ENCODE measurements at regions not wholly inside any gene's neighbourhood (a gene's known extent, or its start where the extent isn't known, plus 50 kb on each side); places are given as distances from the start of the nearest gene placed in this dataset.

- H3K27me3 ChIP-seq = no peaks in the 10 kb centered on the region
- H3K9me3 ChIP-seq = no peaks in the 10 kb centered on the region
- no peaks in the 10 kb centered on the region for H3K4me1 ChIP-seq
- H3K36me3 ChIP-seq = no peaks in the 10 kb centered on the region
- no peak overlapping the region for H3K27ac ChIP-seq
- peak in 1 of 2 donors; percentile 3 for DNase-seq (ENCODE audit: extremely low spot score in 2 of 2)
- no peak for TF ChIP-seq POLR2AphosphoS5 (IDR thresholded peaks at IDR 0.05; ENCODE audit: insufficient read depth in 1 of 2, low read depth in 1 of 2)
- no peak overlapping the region for H3K4me3 ChIP-seq
- intact Hi-C loops (cut with DNase I) = no loop called here
Observed at GRCh38 chr16:50861970-50862411, 120.1 kb downstream of the CYLD start.

GRCh38 chr16:50861451-50861850 lies 119.6 kb downstream of the CYLD start:
- Histone ChIP-seq H3K27me3 (no peaks in the 10 kb centered on the region), H3K4me1 (no peaks in the 10 kb centered on the region), H3K4me3 (no peak overlapping the region), H3K27ac (no peak overlapping the region), H3K36me3 (no peaks in the 10 kb centered on the region), H3K9me3 (no peaks in the 10 kb centered on the region)
- DNase-seq (ENCODE audit: extremely low spot score in 2 of 2) = peak; percentile 37 to 55
- TF ChIP-seq POLR2AphosphoS5 (IDR thresholded peaks at IDR 0.05; ENCODE audit: insufficient read depth in 1 of 2, low read depth in 1 of 2) (no peak), POLR2A (IDR thresholded peaks at IDR 0.05) (no peak)
- TF ChIP-seq, protein P1, sequence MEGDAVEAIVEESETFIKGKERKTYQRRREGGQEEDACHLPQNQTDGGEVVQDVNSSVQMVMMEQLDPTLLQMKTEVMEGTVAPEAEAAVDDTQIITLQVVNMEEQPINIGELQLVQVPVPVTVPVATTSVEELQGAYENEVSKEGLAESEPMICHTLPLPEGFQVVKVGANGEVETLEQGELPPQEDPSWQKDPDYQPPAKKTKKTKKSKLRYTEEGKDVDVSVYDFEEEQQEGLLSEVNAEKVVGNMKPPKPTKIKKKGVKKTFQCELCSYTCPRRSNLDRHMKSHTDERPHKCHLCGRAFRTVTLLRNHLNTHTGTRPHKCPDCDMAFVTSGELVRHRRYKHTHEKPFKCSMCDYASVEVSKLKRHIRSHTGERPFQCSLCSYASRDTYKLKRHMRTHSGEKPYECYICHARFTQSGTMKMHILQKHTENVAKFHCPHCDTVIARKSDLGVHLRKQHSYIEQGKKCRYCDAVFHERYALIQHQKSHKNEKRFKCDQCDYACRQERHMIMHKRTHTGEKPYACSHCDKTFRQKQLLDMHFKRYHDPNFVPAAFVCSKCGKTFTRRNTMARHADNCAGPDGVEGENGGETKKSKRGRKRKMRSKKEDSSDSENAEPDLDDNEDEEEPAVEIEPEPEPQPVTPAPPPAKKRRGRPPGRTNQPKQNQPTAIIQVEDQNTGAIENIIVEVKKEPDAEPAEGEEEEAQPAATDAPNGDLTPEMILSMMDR (IDR thresholded peaks at IDR 0.05) = no peak
- intact Hi-C loops (cut with DNase I) = no loop called here

DNA sequence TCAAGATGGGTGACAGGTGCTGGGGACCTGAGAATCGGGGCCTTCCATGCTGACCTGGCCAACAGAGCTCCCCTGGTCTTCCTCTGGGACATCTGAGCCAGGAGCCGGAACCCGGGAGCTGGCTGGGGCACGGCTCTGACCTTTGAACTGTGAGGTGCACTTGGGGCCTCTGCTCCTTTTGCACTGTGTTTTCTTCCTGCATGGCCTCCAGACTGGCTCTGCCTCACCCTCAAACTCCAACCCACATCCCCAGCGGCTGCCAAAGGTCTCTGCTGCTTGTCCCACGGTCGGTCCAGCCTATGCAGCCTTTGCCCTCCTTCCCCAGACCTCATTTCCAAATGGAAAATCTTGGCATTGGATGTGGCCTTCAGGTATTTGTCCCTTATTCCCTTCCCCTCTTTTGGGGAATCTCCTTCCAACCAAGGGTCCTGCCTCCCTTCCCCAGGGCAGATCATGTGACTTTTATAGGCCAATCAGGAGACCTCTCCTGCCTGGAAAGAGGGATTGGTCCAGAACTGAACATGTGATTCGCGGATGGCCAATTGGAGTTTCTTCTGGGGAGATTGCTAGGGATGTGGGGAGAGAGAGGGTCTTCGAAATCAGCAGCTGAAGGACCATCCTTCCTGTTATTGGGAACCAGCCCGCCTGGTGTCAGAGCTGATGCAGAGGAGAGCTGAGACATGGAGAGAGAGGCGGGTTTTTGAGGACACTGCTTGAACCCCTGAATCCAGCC lies 117.9 kb downstream of the CYLD start:
- Histone ChIP-seq H3K27me3 (no peaks in the 10 kb centered on the region), H3K36me3 (no peaks in the 10 kb centered on the region), H3K27ac (no peak overlapping the region), H3K4me1 (no peaks in the 10 kb centered on the region), H3K4me3 (no peak overlapping the region), H3K9me3 (no peaks in the 10 kb centered on the region)
- intact Hi-C loops (cut with DNase I) = no loop called here
- DNase-seq (ENCODE audit: extremely low spot score in 2 of 2) = peak; percentile 82
- TF ChIP-seq POLR2A (IDR thresholded peaks at IDR 0.05) = no peak
- TF ChIP-seq POLR2AphosphoS5 (IDR thresholded peaks at IDR 0.05; ENCODE audit: insufficient read depth in 1 of 2, low read depth in 1 of 2) = no peak
- TF ChIP-seq, protein P1 (IDR thresholded peaks at IDR 0.05) = no peak

DNA sequence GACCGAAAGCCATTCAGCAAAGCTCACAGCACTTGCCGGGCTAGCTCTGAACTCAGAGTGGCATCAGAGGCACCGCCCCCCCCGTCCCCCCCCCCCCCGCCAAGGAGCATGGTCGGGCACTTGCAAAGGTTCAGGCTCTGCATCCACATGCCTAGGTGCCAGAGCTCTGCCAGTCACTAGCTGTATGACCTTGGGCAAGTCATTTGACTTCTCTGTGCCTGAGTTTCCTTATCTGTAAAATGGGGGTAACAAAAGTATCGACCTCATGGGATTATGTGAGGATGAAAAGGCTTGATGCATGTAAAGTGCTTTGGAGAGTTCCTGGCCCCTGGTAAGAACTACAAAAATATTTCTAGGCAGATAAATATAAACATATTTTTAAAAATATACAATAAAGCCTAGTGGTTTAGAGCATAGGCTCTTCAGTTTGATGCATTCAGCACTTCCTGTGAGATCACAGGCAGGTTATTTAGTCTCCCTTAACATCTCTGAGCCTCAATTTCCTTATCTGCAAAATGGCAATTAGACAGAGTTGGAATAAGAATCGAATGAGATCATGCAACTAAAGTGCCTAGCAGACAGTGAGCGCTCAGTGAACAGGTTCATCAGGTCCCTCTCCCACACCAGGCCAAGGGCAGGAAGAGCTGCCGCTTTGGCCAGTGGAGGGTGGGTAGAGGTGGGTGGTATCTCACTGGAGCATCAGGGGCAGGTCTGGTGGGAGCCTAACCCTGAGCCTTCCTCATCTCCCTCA lies 117.2 kb downstream of the CYLD start:
- no peak overlapping the region for H3K4me3 ChIP-seq
- no peaks in the 10 kb centered on the region for H3K36me3 ChIP-seq
- H3K27ac ChIP-seq = no peak overlapping the region
- H3K9me3 ChIP-seq = no peaks in the 10 kb centered on the region
- TF ChIP-seq, protein P1 (IDR thresholded peaks at IDR 0.05) = no peak
- TF ChIP-seq POLR2A (IDR thresholded peaks at IDR 0.05) = no peak
- TF ChIP-seq POLR2AphosphoS5 (IDR thresholded peaks at IDR 0.05; ENCODE audit: insufficient read depth in 1 of 2, low read depth in 1 of 2) = no peak
- H3K4me1 ChIP-seq = no peaks in the 10 kb centered on the region
- no peaks in the 10 kb centered on the region for H3K27me3 ChIP-seq
- peak; percentile 40 to 49 for DNase-seq (ENCODE audit: extremely low spot score in 2 of 2)
- intact Hi-C loops (cut with DNase I) = no loop called here

GRCh38 chr16:50858376-50858775 lies 116.5 kb downstream of the CYLD start:
- Histone ChIP-seq H3K4me3 (no peak overlapping the region), H3K27me3 (no peaks in the 10 kb centered on the region)
- TF ChIP-seq, protein P1 (IDR thresholded peaks at IDR 0.05) = no peak
- TF ChIP-seq POLR2AphosphoS5 (IDR thresholded peaks at IDR 0.05; ENCODE audit: insufficient read depth in 1 of 2, low read depth in 1 of 2) = no peak
- TF ChIP-seq POLR2A (IDR thresholded peaks at IDR 0.05) = no peak

More at GRCh38 chr16:50858376-50858775, 116.5 kb downstream of the CYLD start:
- DNase-seq (ENCODE audit: extremely low spot score in 2 of 2) = peak in 1 of 2 donors; percentile 31
- intact Hi-C loops (cut with DNase I) = no loop called here
- Histone ChIP-seq H3K9me3 (no peaks in the 10 kb centered on the region), H3K27ac (no peak overlapping the region), H3K36me3 (no peaks in the 10 kb centered on the region), H3K4me1 (no peaks in the 10 kb centered on the region)
